Calu3 (cell line): ENCODE measurements at regions not wholly inside any gene's neighbourhood (a gene's known extent, or its start where the extent isn't known, plus 50 kb on each side); places are given as distances from the start of the nearest gene placed in this dataset.

Experiments
- BruUV-seq: library from RNA; stranded (reverse); fragments of 400-500 nt; replicated peaks from 2 replicates; lab custom pipeline; 2021; lab: Mats Ljungman, UMichigan
- CTCF ChIA-PET: fragments of 300-600 bp; sonication (Branson Sonifier 250); formaldehyde crosslinking; loops from one replicate; lab custom pipeline; 2022; ENCODE audit warnings: antibody characterized with exemption; lab: Charles Lee
- DNase-seq: peaks from one replicate; pipeline ENCODE4 v3.0.0; 2022
- H3K27ac Mint-ChIP-seq: one replicate; pipeline ENCODE4 v1.8.0; 2022; ENCODE audit warnings: mixed read lengths; ENCODE audit not compliant: unreplicated experiment
- H3K27me3 Mint-ChIP-seq: one replicate; pipeline ENCODE4 v1.8.0; 2022; ENCODE audit warnings: mixed read lengths; ENCODE audit not compliant: unreplicated experiment
- H3K36me3 Mint-ChIP-seq: one replicate; pipeline ENCODE4 v1.8.0; 2022; ENCODE audit warnings: mild to moderate bottlenecking, moderate library complexity, mixed read lengths; ENCODE audit not compliant: insufficient read depth, unreplicated experiment
- H3K4me1 Mint-ChIP-seq: one replicate; pipeline ENCODE4 v1.8.0; 2022; ENCODE audit warnings: mild to moderate bottlenecking, low read depth, mixed read lengths; ENCODE audit not compliant: unreplicated experiment
- H3K4me3 Mint-ChIP-seq: one replicate; pipeline ENCODE4 v1.8.0; 2022; ENCODE audit warnings: mild to moderate bottlenecking, low read depth, moderate library complexity, mixed read lengths; ENCODE audit not compliant: unreplicated experiment
- H3K9me3 Mint-ChIP-seq: one replicate; pipeline ENCODE4 v1.8.0; 2022; ENCODE audit warnings: low read depth, mixed read lengths; ENCODE audit not compliant: unreplicated experiment
- CTCF ChIP-seq: fragments of 200-600 bp; IDR thresholded peaks from one replicate; pipeline ENCODE4 v1.8.0; 2022; ENCODE audit warnings: antibody characterized with exemption; ENCODE audit not compliant: unreplicated experiment
- intact Hi-C: fragments of 100-400 bp; cut with micrococcal nuclease; formaldehyde crosslinking; loops from one replicate; pipeline ENCODE4 v1.10.0; 2022; ENCODE audit not compliant: unreplicated experiment

- Mint-ChIP-seq H3K4me3 (no peak overlapping the region), H3K27me3 (no peaks in the 10 kb centered on the region), H3K27ac (no peak overlapping the region), H3K9me3 (peaks cover 23% of the 10 kb centered on the region), H3K4me1 (no peaks in the 10 kb centered on the region), H3K36me3 (no peaks in the 10 kb centered on the region)
- intact Hi-C loops: no loop called here
- TF ChIP-seq CTCF: no peak
- BruUV-seq: no TSS peak
- DNase-seq: no peak
- CTCF ChIA-PET: no interaction called here
Observed at GRCh38 chr7:121513105-121513504, 117.0 kb upstream of the FAM3C start.

- no TSS peak for BruUV-seq
- Mint-ChIP-seq H3K9me3 (peaks cover 21% of the 10 kb centered on the region), H3K4me1 (no peaks in the 10 kb centered on the region), H3K27ac (no peak overlapping the region), H3K4me3 (no peak overlapping the region), H3K27me3 (no peaks in the 10 kb centered on the region), H3K36me3 (no peaks in the 10 kb centered on the region)
- TF ChIP-seq CTCF: no peak
- intact Hi-C loops: no loop called here
- CTCF ChIA-PET: no interaction called here
- no peak for DNase-seq
Observed at GRCh38 chr7:121510858-121511482, 114.9 kb upstream of the FAM3C start.

GRCh38 chr7:121510302-121510701 lies 114.2 kb upstream of the FAM3C start:
- BruUV-seq: no TSS peak
- Mint-ChIP-seq H3K4me1 (no peaks in the 10 kb centered on the region), H3K9me3 (peaks cover 21% of the 10 kb centered on the region), H3K4me3 (no peak overlapping the region), H3K27me3 (no peaks in the 10 kb centered on the region), H3K27ac (no peak overlapping the region), H3K36me3 (no peaks in the 10 kb centered on the region)
- no peak for DNase-seq
- TF ChIP-seq CTCF: no peak
- CTCF ChIA-PET: no interaction called here
- intact Hi-C loops: no loop called here

GRCh38 chr7:121505540-121506182 lies 109.6 kb upstream of the FAM3C start:
- CTCF ChIA-PET: no interaction called here
- no peak overlapping the region for H3K4me3 Mint-ChIP-seq

More at GRCh38 chr7:121505540-121506182, 109.6 kb upstream of the FAM3C start:
- DNase-seq: no peak
- peaks cover 3% of the 10 kb centered on the region for H3K36me3 Mint-ChIP-seq
- BruUV-seq: no TSS peak
- H3K27me3 Mint-ChIP-seq: no peaks in the 10 kb centered on the region
- intact Hi-C loops: no loop called here
- no peak overlapping the region for H3K27ac Mint-ChIP-seq
- no peak for TF ChIP-seq CTCF
- H3K9me3 Mint-ChIP-seq: peaks cover 18% of the 10 kb centered on the region
- H3K4me1 Mint-ChIP-seq: peaks cover 9% of the 10 kb centered on the region
